Trophoblast cell (in vitro differentiated cells and primary cell): ENCODE measurements at regions not wholly inside any gene's neighbourhood (a gene's known extent, or its start where the extent isn't known, plus 50 kb on each side); places are given as distances from the start of the nearest gene placed in this dataset.
"Not testable (repeated sequence)": the region's sequence is repeated elsewhere in the genome, so short reads cannot be mapped to it uniquely, and the experiment has no call there.

Experiments used
- DNase-seq, 2 donors: peaks; one replicate each; pipeline ENCODE4 v3.0.0-alpha.2; 2016
- H2AFZ ChIP-seq: 2 replicates; pipeline ENCODE4 v1.6.1; 2013; ENCODE audit warnings: low read length, moderate library complexity, mild to moderate bottlenecking; ENCODE audit not compliant: insufficient read depth, poor library complexity
- H2AK5ac ChIP-seq: 2 replicates; pipeline ENCODE4 v1.6.1; 2013; ENCODE audit warnings: mild to moderate bottlenecking, low read length
- H2BK120ac ChIP-seq: 2 replicates; pipeline ENCODE4 v1.6.1; 2013; ENCODE audit warnings: low read length, mild to moderate bottlenecking, moderate library complexity; ENCODE audit not compliant: insufficient read depth, poor library complexity
- H2BK12ac ChIP-seq: 2 replicates; pipeline ENCODE4 v1.6.1; 2013; ENCODE audit warnings: mild to moderate bottlenecking, low read length, moderate library complexity
- H2BK5ac ChIP-seq: 2 replicates; pipeline ENCODE4 v1.6.1; 2013; ENCODE audit warnings: low read length, low read depth, moderate library complexity, mild to moderate bottlenecking; ENCODE audit not compliant: poor library complexity
- H3K14ac ChIP-seq: 2 replicates; pipeline ENCODE4 v1.6.1; 2013; ENCODE audit warnings: mild to moderate bottlenecking, low read length
- H3K18ac ChIP-seq: 2 replicates; pipeline ENCODE4 v1.6.1; 2013; ENCODE audit warnings: mild to moderate bottlenecking, low read length
- H3K23ac ChIP-seq: 2 replicates; pipeline ENCODE4 v1.6.1; 2013; ENCODE audit warnings: low read length
- H3K27ac ChIP-seq: 2 replicates; pipeline ENCODE4 v1.5.1; 2013; ENCODE audit warnings: low read depth, mild to moderate bottlenecking, inconsistent platforms, low read length, moderate library complexity
- H3K27me3 ChIP-seq: 2 replicates; pipeline ENCODE4 v1.6.1; 2013; ENCODE audit warnings: inconsistent platforms, mild to moderate bottlenecking, low read length, moderate library complexity; ENCODE audit not compliant: insufficient read depth
- H3K36me3 ChIP-seq, 2 experiments: 1 replicate in 1 of 2; 2 replicates in 1 of 2; pipeline ENCODE4 v1.6.1; 2013; ENCODE audit warnings: low read length in 2 of 2, mild to moderate bottlenecking in 2 of 2, moderate library complexity in 1 of 2; ENCODE audit not compliant: insufficient read depth in 2 of 2, control insufficient read depth in 1 of 2
- H3K4ac ChIP-seq: 2 replicates; pipeline ENCODE4 v1.6.1; 2013; ENCODE audit warnings: low read depth, mild to moderate bottlenecking, low read length, moderate library complexity
- H3K4me1 ChIP-seq, 2 experiments: 1 replicate in 1 of 2; 2 replicates in 1 of 2; pipeline ENCODE4 v1.6.1; 2013; ENCODE audit warnings: low read length in 2 of 2, mild to moderate bottlenecking in 2 of 2, moderate library complexity in 1 of 2; ENCODE audit not compliant: insufficient read depth in 2 of 2, control insufficient read depth in 1 of 2
- H3K4me2 ChIP-seq: 2 replicates; pipeline ENCODE4 v1.6.1; 2013; ENCODE audit warnings: inconsistent platforms, mild to moderate bottlenecking, low read length, moderate library complexity
- H3K4me3 ChIP-seq: 2 replicates; pipeline ENCODE4 v1.5.1; 2013; ENCODE audit warnings: mild to moderate bottlenecking, low read depth, low read length, inconsistent platforms
- H3K79me1 ChIP-seq: one replicate; pipeline ENCODE4 v1.6.1; 2013; ENCODE audit warnings: low read length
- H3K79me2 ChIP-seq: 2 replicates; pipeline ENCODE4 v1.6.1; 2013; ENCODE audit warnings: low read length, mild to moderate bottlenecking; ENCODE audit not compliant: control insufficient read depth, insufficient read depth, poor library complexity
- H3K9ac ChIP-seq: 2 replicates; pipeline ENCODE4 v1.6.1; 2013; ENCODE audit warnings: mild to moderate bottlenecking, low read length
- H3K9me3 ChIP-seq: 2 replicates; pipeline ENCODE4 v1.6.1; 2013; ENCODE audit warnings: low read depth, mild to moderate bottlenecking, control low read depth, inconsistent platforms, low read length; ENCODE audit not compliant: insufficient read depth
- H4K12ac ChIP-seq: 2 replicates; pipeline ENCODE4 v1.6.1; 2013; ENCODE audit warnings: low read depth, mild to moderate bottlenecking, low read length, moderate library complexity
- H4K8ac ChIP-seq: 2 replicates; pipeline ENCODE4 v1.6.1; 2013; ENCODE audit warnings: low read depth, mild to moderate bottlenecking, low read length, moderate library complexity
- H4K91ac ChIP-seq: one replicate; pipeline ENCODE4 v1.6.1; 2013; ENCODE audit warnings: low read depth, mild to moderate bottlenecking, low read length, moderate library complexity
- WGBS: extraction: QIAGEN DNeasy Blood & Tissue Kit; methylation state at CpG from one replicate; pipeline ENCODE4 v1.1.7; 2013; ENCODE audit warnings: missing lambda C conversion rate; ENCODE audit not compliant: insufficient read length, insufficient coverage; ENCODE audit errors: extremely low coverage; 5-methylcytosine and 5-hydroxymethylcytosine counted together

DNA sequence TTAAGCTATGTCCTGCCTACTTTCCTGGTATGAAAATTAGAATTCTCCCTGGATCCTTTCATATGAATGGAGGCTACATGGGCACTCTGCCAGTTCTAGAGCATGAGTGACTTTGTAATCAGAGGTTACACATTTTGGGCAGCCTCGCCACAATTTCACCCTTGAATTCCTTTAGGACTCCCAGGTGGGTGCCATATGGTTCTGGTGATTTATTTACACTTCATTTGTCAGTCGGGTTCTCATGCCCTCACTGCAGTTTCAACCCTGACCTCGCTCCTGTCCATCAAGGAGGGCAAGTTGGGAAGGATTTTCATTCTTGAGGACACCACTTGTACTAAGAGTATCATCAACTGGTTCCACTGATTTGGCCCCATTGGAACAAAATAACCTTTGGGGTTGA lies 83.2 kb upstream of the ROPN1 start:
- H3K4me1 ChIP-seq, H3K79me1 ChIP-seq, H3K14ac ChIP-seq, DNase-seq, H3K4me3 ChIP-seq, H3K23ac ChIP-seq, H4K91ac ChIP-seq, H2BK12ac ChIP-seq, H3K27me3 ChIP-seq, H3K4me2 ChIP-seq, H2AK5ac ChIP-seq, H3K9me3 ChIP-seq, H2BK120ac ChIP-seq, H3K9ac ChIP-seq, H4K8ac ChIP-seq, H2BK5ac ChIP-seq, H3K36me3 ChIP-seq, H3K79me2 ChIP-seq, H4K12ac ChIP-seq, H3K27ac ChIP-seq, H3K4ac ChIP-seq, H3K18ac ChIP-seq, H2AFZ ChIP-seq: not testable (repeated sequence)
- no CpG with 5 or more reads among the region's 3 CpGs for WGBS

DNA sequence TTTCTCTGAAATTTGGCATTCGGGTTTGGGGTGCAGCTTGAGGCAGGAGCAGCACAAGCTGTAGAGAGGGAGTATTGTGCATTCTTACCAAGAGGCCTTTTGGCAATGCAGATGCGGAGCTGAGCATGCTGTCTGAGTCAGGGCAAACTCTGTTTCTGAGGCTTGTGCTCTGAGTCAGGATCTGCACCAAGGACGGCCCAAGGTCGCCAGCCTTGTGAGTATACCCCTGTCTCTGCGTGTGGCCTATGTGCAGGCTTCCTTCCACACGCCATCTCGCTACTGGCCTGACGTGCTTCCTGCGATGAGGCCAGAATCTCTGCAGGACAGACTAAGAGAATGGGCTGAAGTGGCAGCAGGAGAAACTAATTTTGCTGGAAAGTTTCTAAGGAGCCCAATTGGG lies 83.8 kb upstream of the ROPN1 start:
- no peak overlapping the region for H3K23ac ChIP-seq
- no CpG with 5 or more reads among the region's 9 CpGs for WGBS
- no peak overlapping the region for H2AK5ac ChIP-seq
- H4K12ac ChIP-seq: no peak overlapping the region
- no peak overlapping the region for H3K9ac ChIP-seq
- no peaks in the 10 kb centered on the region for H3K79me1 ChIP-seq
- H2AFZ ChIP-seq: no peak overlapping the region
- no peak overlapping the region for H3K4ac ChIP-seq
- H2BK12ac ChIP-seq: no peak overlapping the region
- no peaks in the 10 kb centered on the region for H3K36me3 ChIP-seq
- no peaks in the 10 kb centered on the region for H3K27me3 ChIP-seq
- no peak overlapping the region for H3K4me3 ChIP-seq
- H2BK5ac ChIP-seq: no peak overlapping the region
- H3K27ac ChIP-seq: no peak overlapping the region
- no peak overlapping the region for H3K18ac ChIP-seq
- no peak overlapping the region for H2BK120ac ChIP-seq
- no peaks in the 10 kb centered on the region for H3K79me2 ChIP-seq
- no peak overlapping the region for H4K91ac ChIP-seq
- H3K4me1 ChIP-seq: peaks cover 0 to 2% of the 10 kb centered on the region in 2 experiments
- no peak overlapping the region for H4K8ac ChIP-seq
- no peak overlapping the region for H3K4me2 ChIP-seq
- no peaks in the 10 kb centered on the region for H3K9me3 ChIP-seq
- no peak overlapping the region for H3K14ac ChIP-seq
- DNase-seq: no peak

DNA sequence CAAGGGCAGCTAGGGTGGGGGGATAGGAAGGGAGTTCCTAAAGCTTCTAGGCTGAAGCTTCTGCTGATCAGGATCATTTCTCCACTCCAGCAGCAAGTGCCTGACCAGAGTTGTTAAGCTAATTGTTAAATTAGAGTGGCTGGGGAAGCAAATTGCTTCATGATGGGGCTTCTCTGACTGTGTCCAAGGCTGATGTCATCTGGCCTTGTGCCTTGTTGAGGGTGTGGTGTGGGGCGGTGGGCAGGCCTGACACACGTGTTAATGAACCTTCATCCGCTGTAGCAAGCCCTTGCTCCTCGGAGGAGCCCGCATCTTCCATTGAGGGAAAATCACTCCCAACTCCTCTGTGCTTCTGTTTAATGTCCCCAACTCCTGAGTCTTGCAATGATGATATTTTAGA lies 84.3 kb upstream of the ROPN1 start:
- Histone ChIP-seq H3K79me1 (no peaks in the 10 kb centered on the region), H2AK5ac (no peak overlapping the region), H3K23ac (no peak overlapping the region), H3K27ac (no peak overlapping the region), H3K36me3 (no peaks in the 10 kb centered on the region), H3K4ac (no peak overlapping the region), H2BK12ac (no peak overlapping the region), H2BK120ac (no peak overlapping the region), H3K4me2 (no peak overlapping the region), H2AFZ (no peak overlapping the region), H3K14ac (no peak overlapping the region), H4K8ac (no peak overlapping the region), H3K79me2 (no peaks in the 10 kb centered on the region), H4K91ac (no peak overlapping the region), H3K27me3 (no peaks in the 10 kb centered on the region), H3K9me3 (no peaks in the 10 kb centered on the region), H4K12ac (no peak overlapping the region), H3K9ac (no peak overlapping the region), H2BK5ac (no peak overlapping the region), H3K4me3 (no peak overlapping the region), H3K18ac (no peak overlapping the region), H3K4me1 (peaks cover 0 to 2% of the 10 kb centered on the region in 2 experiments)
- DNase-seq: no peak
- WGBS: no CpG with 5 or more reads among the region's 5 CpGs

DNA sequence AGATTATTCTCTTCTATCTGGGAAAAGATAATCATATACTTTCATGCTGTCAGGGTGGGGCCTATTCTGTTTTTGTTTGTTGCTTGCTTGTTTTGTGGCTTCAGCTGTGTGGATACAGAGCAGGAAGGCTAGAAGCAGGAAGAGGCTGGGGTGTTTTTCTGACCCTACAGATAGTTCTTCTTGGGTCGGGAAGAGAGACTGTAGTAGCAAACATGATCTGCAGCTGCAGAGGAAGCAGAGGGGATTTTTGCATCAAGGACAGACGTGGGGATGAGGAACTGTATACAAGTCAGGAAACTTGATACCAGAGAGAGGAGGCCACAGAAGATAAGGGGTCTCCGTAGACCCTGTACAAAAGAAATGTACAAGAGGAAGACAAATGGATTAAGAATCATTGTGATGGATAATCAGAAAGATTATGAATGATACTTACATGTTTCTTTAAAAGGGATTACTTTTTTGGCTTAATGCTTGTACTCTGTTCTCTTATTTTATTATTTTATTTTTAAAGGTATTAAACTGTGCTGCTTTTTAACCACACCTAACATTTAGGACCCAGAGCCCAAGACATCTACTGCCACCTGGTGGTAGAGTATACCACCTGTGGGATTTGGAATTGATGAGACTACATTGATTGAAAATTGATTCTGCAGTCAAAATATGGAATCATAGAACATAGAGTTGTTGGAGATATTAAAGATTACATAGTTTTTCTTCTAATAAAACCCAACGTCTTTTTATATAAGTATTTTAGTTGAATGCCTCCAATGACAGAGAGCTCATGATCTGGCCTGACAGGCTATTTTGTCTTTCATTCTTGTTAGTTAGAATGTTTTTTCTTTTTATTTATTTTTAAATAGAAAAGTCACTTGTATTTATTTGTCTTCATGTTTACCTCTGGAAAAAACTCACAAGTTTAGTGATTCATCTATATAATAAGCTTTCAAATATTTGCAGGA lies 87.3 kb upstream of the ROPN1 start:
- H3K23ac ChIP-seq: no peak overlapping the region
- H3K4ac ChIP-seq: no peak overlapping the region
- WGBS: no CpG with 5 or more reads among the region's 4 CpGs
- no peak overlapping the region for H2BK12ac ChIP-seq
- H2AFZ ChIP-seq: no peak overlapping the region
- H3K9ac ChIP-seq: no peak overlapping the region
- no peak overlapping the region for H4K8ac ChIP-seq
- no peak overlapping the region for H3K27ac ChIP-seq
- no peak overlapping the region for H4K12ac ChIP-seq
- H2AK5ac ChIP-seq: no peak overlapping the region
- H3K4me1 ChIP-seq: peaks cover 0 to 2% of the 10 kb centered on the region in 2 experiments
- no peaks in the 10 kb centered on the region for H3K27me3 ChIP-seq
- peak; percentile 14 to 78 for DNase-seq
- no peak overlapping the region for H3K4me2 ChIP-seq
- no peak overlapping the region for H3K18ac ChIP-seq
- H3K79me1 ChIP-seq: no peaks in the 10 kb centered on the region
- H3K9me3 ChIP-seq: no peaks in the 10 kb centered on the region
- H3K14ac ChIP-seq: no peak overlapping the region
- H2BK5ac ChIP-seq: no peak overlapping the region
- H3K36me3 ChIP-seq: peaks cover 0 to 1% of the 10 kb centered on the region in 2 experiments
- no peak overlapping the region for H2BK120ac ChIP-seq
- H4K91ac ChIP-seq: no peak overlapping the region
- no peak overlapping the region for H3K4me3 ChIP-seq
- H3K79me2 ChIP-seq: no peaks in the 10 kb centered on the region
